OCI-LY3 (cell line): ENCODE measurements at regions not wholly inside any gene's neighbourhood (a gene's known extent, or its start where the extent isn't known, plus 50 kb on each side); places are given as distances from the start of the nearest gene placed in this dataset.

Experiments
- H2AFZ ChIP-seq: fragments of 200-600, 300-600 bp; shearing (Covaris generic); 2 replicates; pipeline ENCODE4 v1.6.0; 2014; ENCODE audit warnings: antibody characterized with exemption, low read depth, low read length
- H3K27ac ChIP-seq: fragments of 200-600, 300-600 bp; sonication (generic); 2 replicates; pipeline ENCODE4 v1.5.1; 2014; ENCODE audit warnings: mild to moderate bottlenecking, low read length, moderate library complexity, mixed read lengths
- H3K27me3 ChIP-seq: fragments of 200-600, 300-600 bp; sonication (generic); 2 replicates; pipeline ENCODE4 v1.6.1; 2014; ENCODE audit warnings: low read depth, low read length, mixed read lengths
- H3K36me3 ChIP-seq: fragments of 200-600, 300-600 bp; sonication (generic); replicated peaks from 2 replicates; pipeline ENCODE3; 2014; ENCODE audit warnings: low read depth, low read length, mixed read lengths
- H3K4me1 ChIP-seq: fragments of 300-600, 200-600 bp; sonication (generic); 2 replicates; pipeline ENCODE4 v1.6.1; 2014; ENCODE audit warnings: low read length, mixed read lengths
- H3K4me2 ChIP-seq: fragments of 200-600, 300-600 bp; sonication (generic); 2 replicates; pipeline ENCODE4 v1.6.1; 2014; ENCODE audit warnings: low read length, mixed read lengths
- H3K4me3 ChIP-seq: fragments of 300-600, 200-600 bp; sonication (generic); 2 replicates; pipeline ENCODE4 v1.5.1; 2014; ENCODE audit warnings: antibody characterized with exemption, mild to moderate bottlenecking, low read length, moderate library complexity
- H3K79me2 ChIP-seq: fragments of 300-600, 200-600 bp; shearing (Covaris generic); 2 replicates; pipeline ENCODE4 v1.6.1; 2014; ENCODE audit warnings: mild to moderate bottlenecking, low read length, mixed read lengths
- H3K9ac ChIP-seq: fragments of 300-600, 200-600 bp; shearing (Covaris generic); 2 replicates; pipeline ENCODE4 v1.6.0; 2014; ENCODE audit warnings: mild to moderate bottlenecking, low read length, moderate library complexity
- H3K9me3 ChIP-seq: fragments of 200-600, 300-600 bp; shearing (Covaris generic); 2 replicates; pipeline ENCODE4 v1.6.1; 2014; ENCODE audit warnings: low read length, mixed read lengths; ENCODE audit not compliant: insufficient read depth
- H4K20me1 ChIP-seq: fragments of 200-600, 300-600 bp; sonication (generic); 2 replicates; pipeline ENCODE4 v1.6.1; 2016; ENCODE audit warnings: low read length, mixed read lengths; ENCODE audit not compliant: insufficient read depth
- EZH2phosphoT487 ChIP-seq: fragments of 200-600 bp; shearing (Covaris generic); IDR thresholded peaks from 2 replicates; pipeline ENCODE4 v1.6.1; 2018; ENCODE audit warnings: antibody characterized with exemption, mixed run types, low read depth
- TF ChIP-seq, protein P1 (sequence below): fragments of 200-600, 300-600 bp; sonication (generic); IDR thresholded peaks from 2 replicates; pipeline ENCODE4 v1.5.1; 2014; ENCODE audit warnings: antibody characterized with exemption, low read length, low read depth

DNA sequence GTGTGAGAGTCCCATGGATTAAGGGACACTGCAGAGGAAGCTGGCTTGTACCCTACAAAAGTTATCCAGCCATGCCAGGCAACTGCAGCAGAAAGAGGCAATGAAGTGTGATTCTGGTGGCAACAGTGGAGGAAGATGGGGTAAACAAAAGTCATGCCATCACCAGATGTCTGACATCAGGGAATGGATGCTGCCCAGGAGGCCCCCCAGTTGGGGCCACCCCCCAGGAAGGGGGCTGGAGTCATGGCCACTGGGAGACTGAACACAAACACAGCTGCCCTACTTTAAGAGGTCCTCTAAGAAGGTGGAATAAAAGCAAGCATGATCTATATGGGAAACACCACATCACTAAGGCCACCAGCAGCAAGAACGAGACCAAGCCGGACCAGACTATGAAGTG, 235.3 kb downstream of the KLF12 start:
- Histone ChIP-seq H3K4me3 (no peak overlapping the region), H3K9me3 (no peaks in the 10 kb centered on the region), H3K27ac (no peak overlapping the region), H3K4me1 (peaks cover 54% of the 10 kb centered on the region), H3K27me3 (no peaks in the 10 kb centered on the region), H4K20me1 (no peaks in the 10 kb centered on the region), H3K36me3 (no peaks in the 10 kb centered on the region), H3K4me2 (no peak overlapping the region), H3K9ac (no peak overlapping the region), H2AFZ (no peak overlapping the region), H3K79me2 (no peaks in the 10 kb centered on the region)
- no peak for TF ChIP-seq EZH2phosphoT487

DNA sequence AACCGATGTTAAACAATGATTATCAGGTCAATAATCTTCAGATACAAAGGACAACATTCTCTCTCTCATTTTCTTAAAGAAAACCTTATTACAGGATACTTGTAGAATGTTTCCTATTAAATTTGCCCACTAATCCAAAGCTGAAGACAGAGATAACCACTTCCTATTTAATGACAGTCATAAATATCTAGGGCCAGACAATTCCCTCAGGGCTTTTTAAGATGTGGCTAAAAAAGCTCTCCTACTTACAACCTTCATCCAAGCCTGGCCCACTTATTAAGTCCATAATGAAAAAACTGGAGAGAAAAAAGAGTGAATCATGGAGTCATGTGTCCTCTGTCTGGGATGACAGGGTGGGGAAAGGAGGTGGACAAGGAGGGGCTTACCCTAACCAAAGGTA, 235.9 kb downstream of the KLF12 start:
- Histone ChIP-seq H3K27ac (no peak overlapping the region; the same call in 1 of the 2 replicates), H3K79me2 (no peaks in the 10 kb centered on the region), H2AFZ (no peak overlapping the region), H3K4me2 (peak overlapping the region; percentile 28), H3K4me3 (no peak overlapping the region), H4K20me1 (no peaks in the 10 kb centered on the region), H3K9ac (no peak overlapping the region), H3K9me3 (no peaks in the 10 kb centered on the region), H3K4me1 (peaks cover 54% of the 10 kb centered on the region), H3K36me3 (no peaks in the 10 kb centered on the region), H3K27me3 (no peaks in the 10 kb centered on the region)
- no peak for TF ChIP-seq EZH2phosphoT487
- TF ChIP-seq, protein P1, sequence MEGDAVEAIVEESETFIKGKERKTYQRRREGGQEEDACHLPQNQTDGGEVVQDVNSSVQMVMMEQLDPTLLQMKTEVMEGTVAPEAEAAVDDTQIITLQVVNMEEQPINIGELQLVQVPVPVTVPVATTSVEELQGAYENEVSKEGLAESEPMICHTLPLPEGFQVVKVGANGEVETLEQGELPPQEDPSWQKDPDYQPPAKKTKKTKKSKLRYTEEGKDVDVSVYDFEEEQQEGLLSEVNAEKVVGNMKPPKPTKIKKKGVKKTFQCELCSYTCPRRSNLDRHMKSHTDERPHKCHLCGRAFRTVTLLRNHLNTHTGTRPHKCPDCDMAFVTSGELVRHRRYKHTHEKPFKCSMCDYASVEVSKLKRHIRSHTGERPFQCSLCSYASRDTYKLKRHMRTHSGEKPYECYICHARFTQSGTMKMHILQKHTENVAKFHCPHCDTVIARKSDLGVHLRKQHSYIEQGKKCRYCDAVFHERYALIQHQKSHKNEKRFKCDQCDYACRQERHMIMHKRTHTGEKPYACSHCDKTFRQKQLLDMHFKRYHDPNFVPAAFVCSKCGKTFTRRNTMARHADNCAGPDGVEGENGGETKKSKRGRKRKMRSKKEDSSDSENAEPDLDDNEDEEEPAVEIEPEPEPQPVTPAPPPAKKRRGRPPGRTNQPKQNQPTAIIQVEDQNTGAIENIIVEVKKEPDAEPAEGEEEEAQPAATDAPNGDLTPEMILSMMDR, result no peak

DNA sequence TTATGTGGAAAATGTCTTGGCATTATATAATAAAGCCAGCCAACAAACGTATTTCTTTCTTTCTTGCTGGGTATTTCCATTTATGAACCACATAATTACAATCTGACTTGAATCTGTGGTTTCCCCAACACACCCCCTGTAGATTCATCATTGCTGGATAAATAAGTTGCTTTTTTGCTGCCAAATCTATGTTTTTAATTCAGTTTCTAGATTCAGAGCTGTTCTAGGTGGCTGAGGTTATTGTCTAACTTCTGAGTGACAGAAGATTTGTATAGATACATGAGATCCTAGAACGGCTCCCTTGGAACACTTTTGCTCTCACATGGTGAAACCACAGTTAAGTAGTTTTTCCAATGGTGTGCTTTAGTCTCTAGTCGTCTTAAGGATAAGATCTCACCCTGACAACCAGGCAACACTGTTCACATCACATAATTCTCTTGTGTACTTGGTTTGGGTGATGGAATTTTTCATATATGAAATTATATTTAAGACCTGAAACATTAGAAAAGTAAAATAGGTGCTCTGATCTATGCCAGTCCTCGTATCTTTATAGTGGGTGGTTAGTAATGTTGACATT, 239.1 kb downstream of the KLF12 start:
- Histone ChIP-seq H3K27me3 (no peaks in the 10 kb centered on the region), H3K79me2 (no peaks in the 10 kb centered on the region), H3K4me1 (peaks cover 54% of the 10 kb centered on the region), H3K36me3 (no peaks in the 10 kb centered on the region), H3K9me3 (no peaks in the 10 kb centered on the region), H2AFZ (no peak overlapping the region), H4K20me1 (no peaks in the 10 kb centered on the region), H3K27ac (peak overlapping the region; percentile 38; the same call in 1 of the 2 replicates), H3K9ac (no peak overlapping the region), H3K4me2 (peak overlapping the region; percentile 35), H3K4me3 (no peak overlapping the region)
- no peak for TF ChIP-seq EZH2phosphoT487
- TF ChIP-seq, protein P1, result no peak

DNA sequence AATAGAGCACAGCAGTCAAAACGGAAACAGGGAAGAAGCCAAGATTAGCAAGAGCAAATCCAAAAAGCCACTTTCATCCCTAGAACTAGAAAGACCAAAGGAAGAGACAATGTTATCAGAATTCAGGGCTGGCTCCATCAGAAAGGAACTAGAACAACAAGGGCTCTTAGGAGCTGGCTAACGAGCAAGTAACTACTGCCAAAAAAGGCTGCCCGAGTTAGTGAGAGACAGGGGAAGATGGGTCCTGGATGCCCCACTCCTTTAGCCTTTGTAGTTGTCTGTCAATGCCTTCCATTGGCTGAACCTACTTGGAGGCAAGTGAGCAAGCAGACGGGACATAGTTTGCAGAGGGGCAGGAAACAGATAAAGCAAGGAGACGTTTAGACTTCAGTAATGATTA, 240.4 kb downstream of the KLF12 start:
- Histone ChIP-seq H3K79me2 (no peaks in the 10 kb centered on the region), H3K4me2 (no peak overlapping the region), H3K4me1 (peaks cover 55% of the 10 kb centered on the region), H3K27ac (no peak overlapping the region), H3K4me3 (no peak overlapping the region), H2AFZ (no peak overlapping the region), H3K36me3 (no peaks in the 10 kb centered on the region), H3K9ac (no peak overlapping the region), H3K27me3 (no peaks in the 10 kb centered on the region), H3K9me3 (no peaks in the 10 kb centered on the region), H4K20me1 (no peaks in the 10 kb centered on the region)
- TF ChIP-seq, protein P1, result no peak
- no peak for TF ChIP-seq EZH2phosphoT487
